ENCODE measurements at regions not wholly inside any gene's neighbourhood (a gene's known extent, or its start where the extent isn't known, plus 50 kb on each side); places are given as distances from the start of the nearest gene placed in this dataset.

GRCh38 chr2:240255811-240256703, 115.6 kb upstream of the OTOS start:
- TF ChIP-seq POLR2AphosphoS5 (IDR thresholded peaks at IDR 0.05; ENCODE audit: low read depth, low read length) (no peak), TAF1 (IDR thresholded peaks at IDR 0.05; ENCODE audit: low read depth, low read length) (no peak), POLR2A (IDR thresholded peaks at IDR 0.05; ENCODE audit: low read depth, low read length) (no peak), SPI1 (IDR thresholded peaks at IDR 0.05; ENCODE audit: low read depth, low read length) (no peak), PAX5 (IDR thresholded peaks at IDR 0.05; ENCODE audit: insufficient read depth, low read length, severe bottlenecking) (no peak)
